Activated T-cell treated with anti-CD3 and anti-CD28 coated beads, Interleukin-2, amount 50 U/mL, for 24 hours (primary cell): ENCODE measurements at regions not wholly inside any gene's neighbourhood (a gene's known extent, or its start where the extent isn't known, plus 50 kb on each side); places are given as distances from the start of the nearest gene placed in this dataset.
"Not testable (repeated sequence)": the region's sequence is repeated elsewhere in the genome, so short reads cannot be mapped to it uniquely, and the experiment has no call there.

Experiments used
- DNase-seq: peaks from one replicate; pipeline ENCODE4 v3.0.0-alpha.2; 2020
- H3K27ac Mint-ChIP-seq: 2 replicates; pipeline ENCODE4 v1.8.0; 2020; ENCODE audit warnings: mild to moderate bottlenecking, mixed read lengths
- H3K27me3 Mint-ChIP-seq: 2 replicates; pipeline ENCODE4 v1.8.0; 2020; ENCODE audit warnings: mixed read lengths
- H3K36me3 Mint-ChIP-seq: 2 replicates; pipeline ENCODE4 v1.8.0; 2020; ENCODE audit warnings: low read depth, mixed read lengths
- H3K4me1 Mint-ChIP-seq: 2 replicates; pipeline ENCODE4 v1.8.0; 2020; ENCODE audit warnings: low read depth, mixed read lengths
- H3K4me3 Mint-ChIP-seq: 2 replicates; pipeline ENCODE4 v1.8.0; 2020; ENCODE audit warnings: mild to moderate bottlenecking, moderate library complexity, mixed read lengths
- H3K9me3 Mint-ChIP-seq: 2 replicates; pipeline ENCODE4 v1.8.0; 2020; ENCODE audit warnings: mixed read lengths

DNA sequence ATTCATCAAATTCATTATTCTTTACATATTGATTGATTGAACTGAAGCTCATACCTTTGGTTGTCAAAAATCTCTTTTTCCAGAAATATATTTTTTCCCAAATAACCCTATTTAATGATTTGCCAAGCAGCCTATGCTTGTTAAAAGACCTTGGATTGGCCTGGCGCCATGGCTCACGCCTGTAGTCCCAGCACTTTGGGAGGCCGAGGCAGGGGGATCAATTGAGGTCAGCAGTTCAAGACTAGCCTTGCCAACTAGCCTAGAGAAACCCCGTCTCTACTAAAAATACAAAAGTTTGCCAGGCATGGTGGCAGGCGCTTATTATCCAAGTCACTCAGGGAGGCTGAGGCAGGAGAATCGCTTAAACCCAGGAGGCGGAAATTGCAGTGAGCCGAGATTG is 165.1 kb upstream of the MGAT4C start:
- H3K36me3 Mint-ChIP-seq: no peaks in the 10 kb centered on the region
- H3K4me1 Mint-ChIP-seq: no peaks in the 10 kb centered on the region
- peaks cover 8% of the 10 kb centered on the region for H3K9me3 Mint-ChIP-seq
- no peak for DNase-seq
- no peak overlapping the region for H3K4me3 Mint-ChIP-seq
- no peaks in the 10 kb centered on the region for H3K27me3 Mint-ChIP-seq
- H3K27ac Mint-ChIP-seq: no peak overlapping the region

DNA sequence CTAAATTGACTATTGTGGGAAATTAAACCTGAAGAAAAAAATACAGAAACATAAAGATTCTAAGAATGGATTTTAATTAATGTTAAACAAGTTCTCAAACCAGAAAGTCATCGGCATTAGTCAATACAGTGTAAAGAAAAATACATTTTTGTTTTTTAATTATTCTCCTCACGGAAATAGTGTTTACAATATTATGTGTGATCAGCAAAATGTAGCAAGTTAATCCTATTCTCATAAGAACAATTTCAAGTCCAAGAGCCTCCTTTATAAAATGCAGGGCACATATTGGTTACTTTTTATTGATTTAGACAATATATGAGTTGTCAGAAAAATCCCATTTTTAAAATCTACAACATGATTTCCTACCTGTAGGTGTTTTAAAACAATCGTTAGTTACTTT is 158.0 kb upstream of the MGAT4C start:
- Mint-ChIP-seq H3K36me3 (no peaks in the 10 kb centered on the region), H3K27me3 (no peaks in the 10 kb centered on the region), H3K9me3 (peaks cover 15% of the 10 kb centered on the region), H3K4me1 (no peaks in the 10 kb centered on the region), H3K27ac (no peak overlapping the region), H3K4me3 (no peak overlapping the region)
- no peak for DNase-seq

GRCh38 chr12:86411710-86412109 is 155.5 kb upstream of the MGAT4C start:
- Mint-ChIP-seq H3K4me3 (no peak overlapping the region), H3K27me3 (no peaks in the 10 kb centered on the region), H3K27ac (no peak overlapping the region), H3K9me3 (peaks cover 15% of the 10 kb centered on the region), H3K4me1 (no peaks in the 10 kb centered on the region), H3K36me3 (no peaks in the 10 kb centered on the region)
- no peak for DNase-seq

DNA sequence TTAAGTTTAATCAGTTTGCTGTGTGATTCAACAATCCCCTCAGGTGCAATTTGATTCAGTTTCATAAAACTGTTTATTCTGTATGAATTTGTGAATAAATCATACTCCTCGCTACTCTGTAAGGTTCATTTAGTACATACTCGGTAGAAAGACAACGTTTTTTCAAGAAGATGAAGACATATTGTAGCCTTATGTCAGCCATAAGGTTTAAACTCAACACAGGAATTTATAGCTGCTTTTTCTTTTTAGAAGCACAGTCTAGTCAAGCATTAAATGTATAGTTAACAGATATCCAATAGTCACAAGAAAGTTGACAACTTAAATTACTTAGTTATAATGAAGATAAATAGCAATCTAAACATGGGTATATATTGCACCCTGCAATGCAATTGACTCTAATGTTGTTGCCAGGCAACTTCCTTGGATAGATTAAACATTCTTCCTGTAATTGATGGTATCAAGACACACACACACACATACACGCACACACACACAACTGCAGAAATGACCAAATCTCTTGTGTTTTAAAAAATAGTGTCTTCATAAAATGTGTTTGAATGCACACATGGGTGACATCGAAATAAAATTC is 151.5 kb upstream of the MGAT4C start:
- Mint-ChIP-seq H3K4me3 (no peak overlapping the region), H3K36me3 (no peaks in the 10 kb centered on the region), H3K4me1 (no peaks in the 10 kb centered on the region), H3K27me3 (no peaks in the 10 kb centered on the region), H3K9me3 (peaks cover 15% of the 10 kb centered on the region), H3K27ac (no peak overlapping the region)
- DNase-seq: no peak

- Mint-ChIP-seq H3K4me3 (no peak overlapping the region), H3K9me3 (no peaks in the 10 kb centered on the region), H3K36me3 (no peaks in the 10 kb centered on the region), H3K27me3 (no peaks in the 10 kb centered on the region), H3K27ac (no peak overlapping the region), H3K4me1 (no peaks in the 10 kb centered on the region)
- no peak for DNase-seq
Measured at GRCh38 chr12:86389949-86390348, 133.8 kb upstream of the MGAT4C start.

DNA sequence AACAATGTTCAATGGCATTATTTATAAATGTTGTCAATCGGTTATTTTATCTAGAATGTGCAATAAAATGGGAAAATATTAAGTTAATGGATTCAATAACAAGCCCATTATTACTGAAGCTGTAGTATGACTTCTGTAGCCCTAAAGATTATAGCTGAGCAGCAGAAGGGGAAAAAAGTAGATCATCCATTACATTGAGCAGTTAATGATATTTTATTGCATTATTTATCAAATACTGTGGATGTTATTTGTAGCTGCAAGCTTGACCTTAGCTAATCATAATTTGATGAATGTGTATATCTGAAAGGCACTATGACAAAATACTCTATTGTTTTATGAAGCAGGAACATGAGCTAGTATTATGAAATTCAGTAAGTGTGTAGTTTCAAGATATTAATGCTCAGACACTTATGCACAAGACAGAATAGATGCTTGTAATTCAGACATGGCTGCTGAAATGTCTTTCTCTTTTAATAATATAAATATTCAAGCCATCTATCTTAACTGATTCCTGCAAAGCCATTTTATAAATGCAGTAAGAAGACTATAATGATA is 131.5 kb upstream of the MGAT4C start:
- Mint-ChIP-seq H3K27ac (no peak overlapping the region), H3K9me3 (peaks cover 6% of the 10 kb centered on the region), H3K27me3 (no peaks in the 10 kb centered on the region), H3K36me3 (no peaks in the 10 kb centered on the region), H3K4me3 (no peak overlapping the region), H3K4me1 (no peaks in the 10 kb centered on the region)
- DNase-seq: no peak

- not testable (repeated sequence) for H3K27ac Mint-ChIP-seq, H3K4me3 Mint-ChIP-seq, H3K4me1 Mint-ChIP-seq, H3K9me3 Mint-ChIP-seq, H3K27me3 Mint-ChIP-seq, H3K36me3 Mint-ChIP-seq, DNase-seq
Measured at GRCh38 chr12:86383759-86384158, 127.6 kb upstream of the MGAT4C start.

GRCh38 chr12:86379337-86379736 is 123.1 kb upstream of the MGAT4C start:
- H3K4me1 Mint-ChIP-seq: no peaks in the 10 kb centered on the region
- no peaks in the 10 kb centered on the region for H3K27me3 Mint-ChIP-seq
- no peak overlapping the region for H3K4me3 Mint-ChIP-seq
- DNase-seq: no peak
- no peak overlapping the region for H3K27ac Mint-ChIP-seq
- no peaks in the 10 kb centered on the region for H3K36me3 Mint-ChIP-seq
- peaks cover 9% of the 10 kb centered on the region for H3K9me3 Mint-ChIP-seq

DNA sequence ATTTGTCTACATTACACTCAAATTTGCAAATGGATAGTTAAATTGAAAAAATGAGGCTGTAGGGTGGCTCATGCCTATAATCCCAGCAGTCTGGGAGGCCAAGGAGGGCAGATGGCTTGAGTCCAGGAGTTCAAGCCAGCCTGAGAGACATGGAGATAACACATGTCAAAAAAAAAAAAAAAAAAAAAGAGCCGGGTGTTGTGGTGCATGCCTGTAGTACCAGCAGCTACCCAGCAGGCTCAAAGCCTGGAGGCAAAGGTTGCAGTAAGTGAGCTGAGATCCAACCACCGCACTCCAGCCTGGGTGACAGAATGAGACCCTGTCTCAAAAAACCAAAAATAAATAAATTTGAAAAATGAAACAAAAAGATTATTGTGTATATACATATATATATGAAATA is 119.9 kb upstream of the MGAT4C start:
- Mint-ChIP-seq H3K4me3 (no peak overlapping the region), H3K27me3 (no peaks in the 10 kb centered on the region), H3K36me3 (no peaks in the 10 kb centered on the region), H3K4me1 (no peaks in the 10 kb centered on the region), H3K27ac (no peak overlapping the region), H3K9me3 (peaks cover 3% of the 10 kb centered on the region)
- DNase-seq: no peak

GRCh38 chr12:86373813-86374212 is 117.6 kb upstream of the MGAT4C start:
- Mint-ChIP-seq H3K9me3 (peaks cover 3% of the 10 kb centered on the region), H3K27me3 (no peaks in the 10 kb centered on the region), H3K27ac (no peak overlapping the region), H3K4me1 (no peaks in the 10 kb centered on the region), H3K36me3 (no peaks in the 10 kb centered on the region), H3K4me3 (no peak overlapping the region)
- no peak for DNase-seq

- H3K9me3 Mint-ChIP-seq: peaks cover 17% of the 10 kb centered on the region
Measured at GRCh38 chr12:86367137-86367536, 110.9 kb upstream of the MGAT4C start.

DNA sequence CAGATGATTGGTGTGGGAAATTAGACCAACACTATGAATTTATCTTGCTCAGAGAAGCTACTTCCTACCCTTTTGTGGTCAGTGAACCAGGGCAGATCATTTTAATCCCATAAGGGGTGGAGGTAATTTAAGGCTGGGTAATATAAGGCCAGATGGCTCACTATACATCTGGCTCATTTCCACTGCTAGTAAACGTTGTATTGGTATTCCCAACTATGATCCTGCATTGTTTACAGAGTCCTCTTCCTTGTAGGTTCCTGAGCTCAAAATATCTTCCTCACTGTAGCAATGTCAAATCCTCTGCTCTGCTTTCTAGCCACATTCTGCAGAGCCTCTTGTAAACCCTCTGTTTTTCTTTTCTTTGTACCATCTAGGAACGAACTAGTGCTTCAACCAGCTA is 93.0 kb upstream of the MGAT4C start:
- Mint-ChIP-seq H3K4me3 (no peak overlapping the region), H3K27me3 (no peaks in the 10 kb centered on the region), H3K9me3 (peaks cover 7% of the 10 kb centered on the region), H3K27ac (no peak overlapping the region), H3K4me1 (no peaks in the 10 kb centered on the region), H3K36me3 (no peaks in the 10 kb centered on the region)
- no peak for DNase-seq

More at GRCh38 chr12:86367137-86367536, 110.9 kb upstream of the MGAT4C start:
- Mint-ChIP-seq H3K4me3 (no peak overlapping the region), H3K36me3 (no peaks in the 10 kb centered on the region), H3K4me1 (no peaks in the 10 kb centered on the region), H3K27ac (no peak overlapping the region), H3K27me3 (no peaks in the 10 kb centered on the region)
- DNase-seq: no peak

- peaks cover 8% of the 10 kb centered on the region for H3K9me3 Mint-ChIP-seq
- H3K36me3 Mint-ChIP-seq: no peaks in the 10 kb centered on the region
- DNase-seq: no peak
- H3K27me3 Mint-ChIP-seq: no peaks in the 10 kb centered on the region
- H3K27ac Mint-ChIP-seq: no peak overlapping the region
- no peaks in the 10 kb centered on the region for H3K4me1 Mint-ChIP-seq
- H3K4me3 Mint-ChIP-seq: no peak overlapping the region
Measured at GRCh38 chr12:86333955-86334522, 77.8 kb upstream of the MGAT4C start.

GRCh38 chr12:86331457-86331856 is 75.3 kb upstream of the MGAT4C start:
- no peak overlapping the region for H3K27ac Mint-ChIP-seq
- no peak overlapping the region for H3K4me3 Mint-ChIP-seq
- DNase-seq: no peak
- H3K36me3 Mint-ChIP-seq: no peaks in the 10 kb centered on the region
- no peaks in the 10 kb centered on the region for H3K4me1 Mint-ChIP-seq
- peaks cover 3% of the 10 kb centered on the region for H3K9me3 Mint-ChIP-seq
- H3K27me3 Mint-ChIP-seq: no peaks in the 10 kb centered on the region

- H3K4me3 Mint-ChIP-seq: no peak overlapping the region
- no peak for DNase-seq
- H3K9me3 Mint-ChIP-seq: peaks cover 2% of the 10 kb centered on the region
- H3K4me1 Mint-ChIP-seq: no peaks in the 10 kb centered on the region
- no peaks in the 10 kb centered on the region for H3K27me3 Mint-ChIP-seq
- no peaks in the 10 kb centered on the region for H3K36me3 Mint-ChIP-seq
- no peak overlapping the region for H3K27ac Mint-ChIP-seq
Measured at GRCh38 chr12:86331012-86331411, 74.8 kb upstream of the MGAT4C start.
